T-helper 17 cell (primary cell): ENCODE measurements at regions not wholly inside any gene's neighbourhood (a gene's known extent, or its start where the extent isn't known, plus 50 kb on each side); places are given as distances from the start of the nearest gene placed in this dataset.
"Not testable (repeated sequence)": the region's sequence is repeated elsewhere in the genome, so short reads cannot be mapped to it uniquely, and the experiment has no call there.

Experiments
- ATAC-seq: fragments of 150-1000 bp; cut with Tn5 transposase; 2 replicates; pipeline ENCODE4 v1.10.0; 2021; ENCODE audit warnings: mild to moderate bottlenecking, moderate library complexity
- DNase-seq, 3 donors: peaks; one replicate each; pipeline versions ENCODE4 v3.0.0 to v3.0.0-alpha.2; 2020 to 2021
- H3K9me3 ChIP-seq: one replicate; pipeline ENCODE4 v1.7.0; 2013; ENCODE audit warnings: low read length, mild to moderate bottlenecking; ENCODE audit not compliant: control insufficient read depth, poor library complexity, severe bottlenecking
- H3K27ac Mint-ChIP-seq: one replicate; pipeline ENCODE4 v1.8.0; 2022; ENCODE audit warnings: mild to moderate bottlenecking, moderate library complexity, mixed read lengths
- H3K27me3 Mint-ChIP-seq: one replicate; pipeline ENCODE4 v1.8.0; 2022; ENCODE audit warnings: mixed read lengths
- H3K36me3 Mint-ChIP-seq: one replicate; pipeline ENCODE4 v1.8.0; 2022; ENCODE audit warnings: low read depth, mixed read lengths
- H3K4me1 Mint-ChIP-seq: one replicate; pipeline ENCODE4 v1.8.0; 2022; ENCODE audit warnings: mild to moderate bottlenecking, mixed read lengths
- H3K4me3 Mint-ChIP-seq: one replicate; pipeline ENCODE4 v1.8.0; 2022; ENCODE audit warnings: mild to moderate bottlenecking, moderate library complexity, mixed read lengths

GRCh38 chr12:30197392-30198057 is 413.8 kb upstream of the TMTC1 start:
- Mint-ChIP-seq H3K36me3 (no peaks in the 10 kb centered on the region), H3K27me3 (no peaks in the 10 kb centered on the region), H3K4me3 (no peak overlapping the region), H3K4me1 (no peaks in the 10 kb centered on the region), H3K27ac (no peak overlapping the region)
- DNase-seq (no peak), ATAC-seq (no peak)
- no peaks in the 10 kb centered on the region for H3K9me3 ChIP-seq

- Mint-ChIP-seq H3K4me1 (no peaks in the 10 kb centered on the region), H3K27me3 (no peaks in the 10 kb centered on the region), H3K27ac (no peak overlapping the region), H3K36me3 (no peaks in the 10 kb centered on the region), H3K4me3 (no peak overlapping the region)
- H3K9me3 ChIP-seq: no peaks in the 10 kb centered on the region
- no peak for ATAC-seq
- no peak for DNase-seq
These were observed 408.1 kb upstream of the TMTC1 start for GRCh38 chr12:30191696-30192455.

GRCh38 chr12:30188602-30189326 is 405.0 kb upstream of the TMTC1 start:
- H3K9me3 ChIP-seq: no peaks in the 10 kb centered on the region
- no peak for ATAC-seq
- no peaks in the 10 kb centered on the region for H3K36me3 Mint-ChIP-seq
- no peaks in the 10 kb centered on the region for H3K4me1 Mint-ChIP-seq
- no peak overlapping the region for H3K27ac Mint-ChIP-seq
- DNase-seq: no peak
- H3K4me3 Mint-ChIP-seq: no peak overlapping the region
- peaks cover 5% of the 10 kb centered on the region for H3K27me3 Mint-ChIP-seq

- H3K9me3 ChIP-seq: no peaks in the 10 kb centered on the region
- ATAC-seq: no peak
- Mint-ChIP-seq H3K27ac (no peak overlapping the region), H3K36me3 (no peaks in the 10 kb centered on the region), H3K4me1 (no peaks in the 10 kb centered on the region), H3K4me3 (no peak overlapping the region), H3K27me3 (peaks cover 5% of the 10 kb centered on the region)
- DNase-seq: no peak
These were observed 403.7 kb upstream of the TMTC1 start for GRCh38 chr12:30187426-30187825.

GRCh38 chr12:30181334-30181733 is 397.6 kb upstream of the TMTC1 start:
- ATAC-seq: no peak
- H3K9me3 ChIP-seq: no peaks in the 10 kb centered on the region
- Mint-ChIP-seq H3K36me3 (no peaks in the 10 kb centered on the region), H3K27ac (no peak overlapping the region), H3K4me1 (no peaks in the 10 kb centered on the region), H3K4me3 (no peak overlapping the region), H3K27me3 (peaks cover 5% of the 10 kb centered on the region)
- no peak for DNase-seq

GRCh38 chr12:30180602-30181001 is 396.9 kb upstream of the TMTC1 start:
- ATAC-seq: no peak
- no peak for DNase-seq
- Mint-ChIP-seq H3K36me3 (no peaks in the 10 kb centered on the region), H3K27me3 (peaks cover 2% of the 10 kb centered on the region), H3K4me1 (no peaks in the 10 kb centered on the region), H3K4me3 (no peak overlapping the region), H3K27ac (no peak overlapping the region)
- H3K9me3 ChIP-seq: no peaks in the 10 kb centered on the region

- Mint-ChIP-seq H3K27ac (no peak overlapping the region), H3K27me3 (no peaks in the 10 kb centered on the region), H3K36me3 (no peaks in the 10 kb centered on the region), H3K4me3 (no peak overlapping the region), H3K4me1 (no peaks in the 10 kb centered on the region)
- H3K9me3 ChIP-seq: no peaks in the 10 kb centered on the region
- no peak for DNase-seq
- ATAC-seq: no peak
These were observed 395.2 kb upstream of the TMTC1 start for GRCh38 chr12:30178916-30179315.

GRCh38 chr12:30169839-30170591 is 386.3 kb upstream of the TMTC1 start:
- H3K9me3 ChIP-seq: no peaks in the 10 kb centered on the region
- no peaks in the 10 kb centered on the region for H3K36me3 Mint-ChIP-seq
- H3K27me3 Mint-ChIP-seq: no peaks in the 10 kb centered on the region
- H3K4me3 Mint-ChIP-seq: no peak overlapping the region
- no peak overlapping the region for H3K27ac Mint-ChIP-seq
- H3K4me1 Mint-ChIP-seq: no peaks in the 10 kb centered on the region
- ATAC-seq (no peak), DNase-seq (no peak)

GRCh38 chr12:30166006-30166795 is 382.5 kb upstream of the TMTC1 start:
- ATAC-seq: no peak
- no peaks in the 10 kb centered on the region for H3K36me3 Mint-ChIP-seq
- H3K4me1 Mint-ChIP-seq: no peaks in the 10 kb centered on the region
- H3K4me3 Mint-ChIP-seq: no peak overlapping the region
- H3K9me3 ChIP-seq: no peaks in the 10 kb centered on the region
- H3K27me3 Mint-ChIP-seq: no peaks in the 10 kb centered on the region
- H3K27ac Mint-ChIP-seq: no peak overlapping the region
- DNase-seq: no peak

GRCh38 chr12:30164382-30165318 is 380.9 kb upstream of the TMTC1 start:
- Mint-ChIP-seq H3K4me3 (no peak overlapping the region), H3K4me1 (no peaks in the 10 kb centered on the region), H3K36me3 (no peaks in the 10 kb centered on the region), H3K27ac (no peak overlapping the region), H3K27me3 (no peaks in the 10 kb centered on the region)
- no peaks in the 10 kb centered on the region for H3K9me3 ChIP-seq
- DNase-seq: no peak
- ATAC-seq: no peak

GRCh38 chr12:30156833-30157232 is 373.1 kb upstream of the TMTC1 start:
- not testable (repeated sequence) for H3K27me3 Mint-ChIP-seq, H3K4me1 Mint-ChIP-seq, H3K36me3 Mint-ChIP-seq, H3K27ac Mint-ChIP-seq, ATAC-seq, H3K4me3 Mint-ChIP-seq, DNase-seq, H3K9me3 ChIP-seq
